Loucy (cell line): ENCODE measurements at regions not wholly inside any gene's neighbourhood (a gene's known extent, or its start where the extent isn't known, plus 50 kb on each side); places are given as distances from the start of the nearest gene placed in this dataset.
"Not testable (repeated sequence)": the region's sequence is repeated elsewhere in the genome, so short reads cannot be mapped to it uniquely, and the experiment has no call there.

Experiments used
- H2AFZ ChIP-seq: fragments of 200-600 bp; sonication (generic); 2 replicates; pipeline ENCODE4 v1.6.0; 2016; ENCODE audit warnings: antibody characterized with exemption, mild to moderate bottlenecking, low read length, moderate library complexity
- H3F3A ChIP-seq: fragments of 200-600 bp; 2 replicates; pipeline ENCODE4 v1.6.0; 2016; ENCODE audit warnings: antibody characterized with exemption, low read depth, mild to moderate bottlenecking
- H3K27me3 ChIP-seq: fragments of 200-600 bp; sonication (generic); 2 replicates; pipeline ENCODE4 v1.6.1; 2014; ENCODE audit warnings: low read length, mild to moderate bottlenecking; ENCODE audit not compliant: insufficient read depth, poor library complexity, severe bottlenecking
- H3K36me3 ChIP-seq: fragments of 200-600 bp; sonication (generic); 2 replicates; pipeline ENCODE4 v1.6.1; 2016; ENCODE audit warnings: low read length; ENCODE audit not compliant: insufficient read depth
- H3K4me1 ChIP-seq: fragments of 200-600 bp; sonication (generic); 2 replicates; pipeline ENCODE4 v1.5.1; 2014; ENCODE audit warnings: low read length, mild to moderate bottlenecking; ENCODE audit not compliant: insufficient read depth, poor library complexity, severe bottlenecking
- H3K4me2 ChIP-seq: fragments of 200-600 bp; sonication (generic); 2 replicates; pipeline ENCODE4 v1.6.0; 2014; ENCODE audit warnings: antibody characterized with exemption, low read length, low read depth, mild to moderate bottlenecking; ENCODE audit not compliant: poor library complexity, severe bottlenecking
- H3K4me3 ChIP-seq: fragments of 200-600 bp; sonication (generic); 2 replicates; pipeline ENCODE4 v1.5.1; 2014; ENCODE audit warnings: low read length, mild to moderate bottlenecking, mixed read lengths; ENCODE audit not compliant: poor library complexity, severe bottlenecking
- H3K79me2 ChIP-seq: fragments of 200-600 bp; sonication (generic); 2 replicates; pipeline ENCODE4 v1.6.1; 2014; ENCODE audit warnings: low read length; ENCODE audit not compliant: insufficient read depth
- H3K9ac ChIP-seq: fragments of 200-600 bp; sonication (generic); 2 replicates; pipeline ENCODE4 v1.6.0; 2014; ENCODE audit warnings: mild to moderate bottlenecking, low read depth, low read length, moderate library complexity; ENCODE audit not compliant: poor library complexity, severe bottlenecking
- H3K9me2 ChIP-seq: fragments of 200-600 bp; sonication (generic); replicated peaks from 2 replicates; pipeline ENCODE4 v1.6.1; 2016; ENCODE audit warnings: low read depth, low read length, mixed read lengths
- H3K9me3 ChIP-seq: fragments of 200-600 bp; sonication (generic); 2 replicates; pipeline ENCODE4 v1.6.1; 2014; ENCODE audit warnings: mild to moderate bottlenecking, antibody characterized with exemption, low read length, low read depth; ENCODE audit not compliant: insufficient read depth
- H4K20me1 ChIP-seq: fragments of 200-600 bp; sonication (generic); 2 replicates; pipeline ENCODE4 v1.6.0; 2014; ENCODE audit warnings: antibody characterized with exemption, low read length, mild to moderate bottlenecking; ENCODE audit not compliant: insufficient read depth, poor library complexity, severe bottlenecking
- CTCF ChIP-seq: fragments of 200-600 bp; sonication (generic); conservative IDR thresholded peaks from 2 replicates; pipeline ENCODE4 v1.5.1; 2014; ENCODE audit warnings: mild to moderate bottlenecking, antibody characterized with exemption, low read length
- EZH2phosphoT487 ChIP-seq: fragments of 200-600 bp; IDR thresholded peaks from 2 replicates; pipeline ENCODE4 v1.6.1; 2018; ENCODE audit warnings: antibody characterized with exemption, mild to moderate bottlenecking, moderate library complexity, borderline replicate concordance

DNA sequence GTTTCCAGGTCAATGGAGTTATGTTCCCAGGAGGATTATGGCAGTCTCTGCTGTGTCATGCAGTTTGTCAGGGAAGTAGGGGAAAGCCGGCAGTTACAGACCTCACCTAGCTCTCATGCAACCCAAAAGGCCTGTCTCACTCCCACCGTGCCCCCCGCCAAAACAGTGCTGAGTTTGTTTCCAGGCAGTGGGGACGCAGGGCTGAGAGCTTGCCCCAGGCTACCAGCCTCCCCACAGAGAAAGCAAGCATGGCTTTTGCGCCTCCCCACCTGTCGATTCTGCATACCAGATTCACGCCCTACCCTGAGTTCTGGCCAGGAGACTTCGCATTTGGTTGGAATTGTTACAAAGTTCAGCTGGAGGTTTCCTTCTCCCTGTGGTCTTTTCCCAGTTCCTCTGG, 383.9 kb downstream of the PCDH11X start:
- not testable (repeated sequence) for H3K4me3 ChIP-seq, H3K9ac ChIP-seq, H3K9me3 ChIP-seq, H3F3A ChIP-seq, H3K27me3 ChIP-seq, H3K36me3 ChIP-seq, H2AFZ ChIP-seq, H3K4me2 ChIP-seq, H4K20me1 ChIP-seq, H3K9me2 ChIP-seq, H3K4me1 ChIP-seq, H3K79me2 ChIP-seq

- H3K4me1 ChIP-seq, result no peaks in the 10 kb centered on the region
- H3K27me3 ChIP-seq, result no peaks in the 10 kb centered on the region
- H3K9me2 ChIP-seq, result no peaks in the 10 kb centered on the region
- no peaks in the 10 kb centered on the region for H3K36me3 ChIP-seq
- no peak overlapping the region for H2AFZ ChIP-seq
- H3K4me3 ChIP-seq, result no peak overlapping the region
- H3K9ac ChIP-seq, result no peak overlapping the region
- no peaks in the 10 kb centered on the region for H3K9me3 ChIP-seq
- no peaks in the 10 kb centered on the region for H3F3A ChIP-seq
- no peaks in the 10 kb centered on the region for H3K79me2 ChIP-seq
- TF ChIP-seq CTCF (no peak), EZH2phosphoT487 (no peak)
- H3K4me2 ChIP-seq, result no peak overlapping the region
- no peaks in the 10 kb centered on the region for H4K20me1 ChIP-seq
Observed at GRCh38 chrX:92209936-92210335, 430.8 kb downstream of the PCDH11X start.

DNA sequence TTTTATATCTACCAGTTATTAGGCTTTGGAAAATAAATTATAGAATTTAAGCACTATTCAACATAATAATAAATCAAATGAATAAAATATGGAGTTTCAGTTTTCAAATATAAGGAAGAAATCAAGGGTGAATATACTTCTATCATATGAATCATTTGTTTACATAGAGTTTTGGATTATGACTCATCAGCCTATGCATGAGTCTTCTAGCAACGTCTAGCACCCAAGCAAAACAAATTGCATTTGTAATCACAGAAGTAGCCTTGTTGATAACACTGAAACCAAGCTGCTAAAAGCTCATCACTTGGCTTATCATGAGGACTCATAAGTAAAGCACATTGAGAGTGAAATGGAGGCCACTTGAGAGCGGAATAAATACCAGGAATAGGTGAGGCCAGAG, 434.6 kb downstream of the PCDH11X start:
- H4K20me1 ChIP-seq, result no peaks in the 10 kb centered on the region
- H3K27me3 ChIP-seq, result no peaks in the 10 kb centered on the region
- H3K4me3 ChIP-seq, result no peak overlapping the region
- no peak overlapping the region for H3K4me2 ChIP-seq
- TF ChIP-seq CTCF, result no peak
- TF ChIP-seq EZH2phosphoT487, result no peak
- no peaks in the 10 kb centered on the region for H3K79me2 ChIP-seq
- no peaks in the 10 kb centered on the region for H3F3A ChIP-seq
- no peak overlapping the region for H2AFZ ChIP-seq
- H3K4me1 ChIP-seq, result no peaks in the 10 kb centered on the region
- H3K9ac ChIP-seq, result no peak overlapping the region
- H3K9me2 ChIP-seq, result no peaks in the 10 kb centered on the region
- H3K9me3 ChIP-seq, result no peaks in the 10 kb centered on the region
- no peaks in the 10 kb centered on the region for H3K36me3 ChIP-seq

DNA sequence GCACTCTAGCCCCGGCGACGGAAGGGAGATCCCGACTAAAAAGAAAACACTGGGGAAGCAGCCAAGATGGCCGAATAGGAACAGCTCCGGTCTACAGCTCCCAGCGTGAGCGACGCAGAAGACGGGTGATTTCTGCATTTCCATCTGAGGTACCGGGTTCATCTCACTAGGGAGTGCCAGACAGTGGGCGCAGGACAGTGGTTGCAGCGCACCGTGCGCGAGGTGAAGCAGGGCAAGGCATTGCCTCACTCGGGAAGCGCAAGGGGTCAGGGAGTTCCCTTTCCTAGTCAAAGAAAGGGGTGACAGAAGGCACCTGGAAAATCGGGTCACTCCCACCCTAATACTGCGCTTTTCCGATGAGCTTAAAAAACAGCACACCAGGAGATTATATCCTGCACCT, 435.8 kb downstream of the PCDH11X start:
- not testable (repeated sequence) for H3F3A ChIP-seq, H3K36me3 ChIP-seq, H3K4me2 ChIP-seq, H4K20me1 ChIP-seq, H2AFZ ChIP-seq, H3K4me1 ChIP-seq, H3K4me3 ChIP-seq, H3K9me2 ChIP-seq, H3K9me3 ChIP-seq, H3K79me2 ChIP-seq, H3K9ac ChIP-seq, H3K27me3 ChIP-seq
